ENCODE measurements at regions not wholly inside any gene's neighbourhood (a gene's known extent, or its start where the extent isn't known, plus 50 kb on each side); places are given as distances from the start of the nearest gene placed in this dataset.
"Not testable (repeated sequence)": the region's sequence is repeated elsewhere in the genome, so short reads cannot be mapped to it uniquely, and the experiment has no call there.

DNA sequence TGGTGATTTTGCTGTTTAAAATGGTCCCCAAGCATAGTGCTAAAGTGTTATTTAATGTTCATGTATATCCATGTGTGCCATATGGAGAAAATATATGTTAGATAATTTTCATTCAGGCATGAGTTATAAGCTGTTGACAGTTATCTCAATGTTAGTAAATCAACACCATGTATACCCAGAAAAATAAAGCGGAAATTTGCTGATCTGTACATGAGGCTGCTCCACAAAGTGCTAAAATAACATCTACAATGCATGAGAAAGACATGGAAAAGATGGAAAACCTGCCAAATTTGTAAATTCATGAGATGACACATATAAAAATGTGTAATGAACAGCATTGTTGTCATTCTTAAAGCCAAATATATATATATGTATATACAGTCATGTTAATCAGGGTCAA lies 1199.2 kb downstream of the FSCB start:
- DNase-seq (ENCODE audit: low spot score), result no peak

DNA sequence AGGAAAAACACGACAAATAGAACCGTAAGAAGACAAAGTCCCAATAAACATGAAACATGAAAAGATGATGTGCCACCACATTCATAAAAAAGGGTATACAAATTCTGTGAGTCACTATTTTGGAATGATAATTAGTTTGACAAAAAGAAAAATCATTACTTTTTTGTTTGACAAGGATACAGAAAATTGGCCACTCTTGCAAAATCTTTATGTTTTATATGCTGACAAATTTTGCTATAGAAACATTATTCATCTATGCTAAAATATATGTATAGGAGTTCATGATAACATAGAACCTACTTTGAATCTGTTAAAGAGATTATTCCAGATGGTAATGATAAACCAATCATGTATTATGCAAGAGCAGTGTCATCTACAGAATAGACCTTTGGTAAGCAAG lies 1201.0 kb downstream of the FSCB start:
- DNase-seq (ENCODE audit: low spot score), result no peak

- DNase-seq (ENCODE audit: low spot score), result no peak
These were observed 1209.3 kb downstream of the FSCB start for GRCh38 chr14:43297794-43298193.

DNA sequence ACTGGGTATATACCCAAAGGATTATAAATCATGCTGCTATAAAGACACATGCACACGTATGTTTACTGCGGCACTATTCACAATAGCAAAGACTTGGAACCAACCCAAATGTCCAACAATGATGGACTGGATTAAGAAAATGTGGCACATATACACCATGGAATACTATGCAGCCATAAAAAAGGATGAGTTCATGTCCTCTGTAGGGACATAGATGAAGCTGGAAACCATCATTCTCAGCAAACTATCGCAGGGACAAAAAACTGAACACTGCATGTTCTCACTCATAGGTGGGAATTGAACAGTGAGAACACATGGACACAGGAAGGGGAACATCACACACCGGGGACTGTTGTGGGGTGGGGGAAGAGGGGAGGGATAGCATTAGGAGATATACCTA lies 1211.0 kb downstream of the FSCB start:
- not testable (repeated sequence) for DNase-seq (ENCODE audit: low spot score)

GRCh38 chr14:43285575-43285974 lies 1221.5 kb downstream of the FSCB start:
- DNase-seq (ENCODE audit: low spot score), result no peak

- no peak for DNase-seq (ENCODE audit: low spot score)
These were observed 1247.0 kb downstream of the FSCB start for GRCh38 chr14:43260056-43260455.

DNA sequence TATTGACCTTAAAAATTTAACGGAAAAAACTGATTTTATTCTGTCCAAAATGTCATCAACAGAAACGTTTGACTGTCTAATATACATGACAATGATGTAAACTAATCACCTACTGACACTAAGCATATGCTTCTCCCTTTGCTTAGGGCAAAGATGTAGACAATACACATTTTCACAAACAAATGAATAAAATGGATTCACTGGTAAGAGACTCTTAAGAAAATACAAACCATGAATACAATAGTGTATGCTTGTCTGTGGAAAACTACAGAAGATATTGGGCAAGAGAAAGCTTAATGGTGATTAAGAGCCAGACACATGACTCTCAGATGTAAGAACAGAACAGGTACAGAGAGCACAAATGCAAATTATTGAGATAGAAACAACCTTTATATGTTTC lies 1248.7 kb downstream of the FSCB start:
- no peak for DNase-seq (ENCODE audit: low spot score)

DNA sequence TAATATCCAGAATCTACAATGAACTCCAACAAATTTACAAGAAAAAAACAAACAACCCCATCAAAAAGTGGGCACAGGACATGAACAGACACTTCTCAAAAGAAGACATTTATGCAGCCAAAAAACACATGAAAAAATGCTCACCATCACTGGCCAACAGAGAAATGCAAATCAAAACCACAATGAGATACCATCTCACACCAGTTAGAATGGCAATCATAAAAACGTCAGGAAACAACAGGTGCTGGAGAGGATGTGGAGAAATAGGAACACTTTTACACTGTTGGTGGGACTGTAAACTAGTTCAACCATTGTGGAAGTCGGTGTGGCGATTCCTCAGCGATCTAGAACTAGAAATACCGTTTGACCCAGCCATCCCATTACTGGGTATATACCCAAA lies 1250.1 kb downstream of the FSCB start:
- DNase-seq (ENCODE audit: low spot score), result not testable (repeated sequence)

GRCh38 chr14:43252866-43253265 lies 1254.2 kb downstream of the FSCB start:
- DNase-seq (ENCODE audit: low spot score), result no peak

DNA sequence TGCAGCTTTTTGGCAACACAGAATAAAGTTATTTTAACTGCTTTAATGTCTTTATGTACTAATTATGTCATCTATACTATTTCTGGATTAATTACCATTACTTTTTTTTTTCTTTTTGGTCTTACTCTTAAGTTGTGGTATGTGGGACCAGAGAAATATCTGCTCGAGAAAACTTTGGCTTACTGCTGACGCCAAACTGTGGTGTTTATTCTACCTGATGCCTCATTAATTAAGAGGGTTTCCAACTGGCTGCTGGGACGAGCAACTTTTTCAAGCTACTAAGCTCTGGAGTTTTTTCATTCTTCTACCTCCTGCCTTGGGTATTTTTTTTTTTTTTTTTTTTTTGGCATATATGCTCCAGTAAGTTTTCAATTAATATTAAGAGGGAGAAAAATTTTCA lies 1257.5 kb downstream of the FSCB start:
- DNase-seq (ENCODE audit: low spot score), result no peak

DNA sequence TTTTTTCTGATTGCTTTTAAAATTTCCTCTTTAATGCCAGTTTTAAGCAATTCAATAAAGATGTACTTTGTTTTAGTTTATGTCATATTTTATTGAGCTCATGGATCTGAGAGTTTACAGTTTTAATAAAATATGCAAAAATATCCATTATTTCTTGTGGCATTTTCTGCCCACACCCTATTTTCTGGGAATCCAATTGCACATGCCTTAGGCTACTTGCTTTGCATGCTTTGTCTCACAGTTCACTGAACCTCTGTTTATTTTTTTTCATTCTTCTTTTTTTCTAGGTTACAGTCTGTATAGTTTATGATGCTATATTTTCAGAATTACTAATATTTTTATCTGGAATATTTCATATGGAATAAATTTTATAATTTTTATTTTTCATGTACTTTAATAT lies 1258.0 kb downstream of the FSCB start:
- no peak for DNase-seq (ENCODE audit: low spot score)

DNA sequence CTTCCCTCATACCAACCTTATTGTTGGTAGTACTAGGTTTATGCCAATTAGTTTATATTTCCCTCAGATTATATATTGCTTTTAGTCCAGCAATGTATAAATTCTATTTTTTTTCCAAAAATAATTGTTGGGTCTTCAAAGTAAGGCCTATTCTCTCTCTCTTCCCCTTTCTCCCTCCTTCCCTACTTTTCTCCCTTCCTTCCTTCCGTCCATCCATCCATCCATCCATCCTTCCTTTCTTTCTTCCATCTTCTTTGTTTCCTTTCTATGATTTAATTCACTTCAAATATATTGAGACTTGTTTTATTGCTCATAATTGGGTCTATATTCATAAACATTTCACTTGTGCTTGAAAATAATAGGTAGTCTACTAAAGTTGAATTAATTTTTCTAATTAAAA lies 1259.2 kb downstream of the FSCB start:
- no peak for DNase-seq (ENCODE audit: low spot score)

DNA sequence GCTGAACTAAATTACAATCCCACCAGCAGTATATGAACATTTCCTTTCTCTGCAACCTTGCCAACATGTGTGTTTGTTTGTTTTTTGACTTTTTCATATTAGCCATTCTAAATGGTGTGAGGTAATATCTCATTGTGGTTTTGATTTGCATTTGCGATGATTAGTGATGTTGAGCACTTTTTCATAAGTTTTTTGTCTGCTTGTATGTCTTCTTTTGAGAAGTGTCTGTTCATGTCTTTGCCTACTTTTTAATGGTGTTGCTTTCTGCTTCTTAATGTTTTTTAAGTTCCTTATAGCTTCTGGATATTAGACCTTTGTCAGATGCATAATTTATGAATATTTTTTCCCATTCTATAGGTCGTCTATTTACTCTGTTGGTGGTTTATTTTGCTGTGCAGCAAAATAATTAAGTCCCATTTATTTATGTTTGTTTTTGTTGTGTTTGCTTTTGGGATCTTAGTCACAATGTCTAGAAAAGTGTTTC lies 1262.9 kb downstream of the FSCB start:
- no peak for DNase-seq (ENCODE audit: low spot score)

GRCh38 chr14:43243168-43243567 lies 1263.9 kb downstream of the FSCB start:
- no peak for DNase-seq (ENCODE audit: low spot score)

- no peak for DNase-seq (ENCODE audit: low spot score)
These were observed 1274.8 kb downstream of the FSCB start for GRCh38 chr14:43232261-43232660.

- no peak for DNase-seq (ENCODE audit: low spot score)
These were observed 1291.6 kb downstream of the FSCB start for GRCh38 chr14:43215524-43215923.

DNA sequence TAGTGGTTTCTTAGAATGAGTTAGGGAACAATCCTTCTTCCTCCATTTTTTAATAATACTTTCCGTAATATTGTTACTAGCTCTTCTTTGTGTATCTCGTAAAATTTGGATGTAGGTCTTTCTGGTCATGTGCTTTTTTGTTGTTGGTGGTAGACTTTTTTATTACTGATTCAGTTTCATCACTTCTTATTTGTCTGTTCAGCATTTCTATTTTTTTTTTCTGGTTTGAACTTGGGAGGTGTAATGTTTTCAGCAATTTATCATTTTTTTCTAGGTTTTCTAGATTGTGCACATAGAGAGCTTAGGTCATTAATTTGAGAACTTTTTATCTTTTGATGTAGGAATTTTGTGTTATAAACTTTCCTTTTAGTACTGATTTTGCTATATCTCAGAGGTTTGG lies 1299.9 kb downstream of the FSCB start:
- no peak for DNase-seq (ENCODE audit: low spot score)

DNA sequence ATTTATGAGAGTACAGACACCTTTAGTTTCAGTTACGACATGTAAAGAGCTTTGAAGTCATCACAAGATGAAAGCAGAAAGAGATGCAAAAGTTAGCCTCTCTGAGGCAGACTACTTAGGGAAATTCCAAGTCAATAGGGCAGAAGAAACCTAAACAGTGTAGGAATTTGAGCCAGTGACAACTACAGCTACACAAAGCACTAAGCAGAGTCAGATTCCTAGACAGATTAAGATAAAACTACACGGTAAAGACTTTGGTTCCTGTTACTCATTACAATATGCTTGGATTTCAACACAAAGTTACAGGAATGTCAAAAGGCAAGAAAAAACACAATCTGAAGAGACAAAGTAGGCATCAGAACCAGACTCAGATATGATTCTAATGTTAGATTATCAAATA lies 1302.3 kb downstream of the FSCB start:
- DNase-seq (ENCODE audit: low spot score), result no peak

- DNase-seq (ENCODE audit: low spot score), result no peak
These were observed 1306.6 kb downstream of the FSCB start for GRCh38 chr14:43200519-43200918.

GRCh38 chr14:43198465-43198864 lies 1308.6 kb downstream of the FSCB start:
- DNase-seq (ENCODE audit: low spot score), result no peak

- no peak for DNase-seq (ENCODE audit: low spot score)
These were observed 1322.5 kb downstream of the FSCB start for GRCh38 chr14:43184540-43184939.

DNA sequence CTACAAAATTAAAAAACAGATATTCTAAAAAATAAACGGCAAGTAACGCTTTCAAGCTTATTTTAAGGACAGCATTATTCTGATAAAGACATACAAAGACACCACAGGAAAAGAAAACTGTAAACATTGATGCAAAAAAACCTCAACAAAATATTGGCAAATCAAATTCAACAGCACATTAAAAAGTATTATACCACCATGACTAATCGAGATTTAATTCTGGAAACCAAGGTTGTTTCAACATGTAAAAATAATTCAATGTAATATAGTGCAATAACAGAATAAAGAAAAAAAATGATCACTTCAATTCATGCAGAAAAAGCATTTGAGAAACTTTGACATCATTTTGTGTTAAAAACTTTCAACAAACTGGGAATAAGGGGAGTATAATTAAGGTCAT lies 1323.2 kb downstream of the FSCB start:
- no peak for DNase-seq (ENCODE audit: low spot score)

DNA sequence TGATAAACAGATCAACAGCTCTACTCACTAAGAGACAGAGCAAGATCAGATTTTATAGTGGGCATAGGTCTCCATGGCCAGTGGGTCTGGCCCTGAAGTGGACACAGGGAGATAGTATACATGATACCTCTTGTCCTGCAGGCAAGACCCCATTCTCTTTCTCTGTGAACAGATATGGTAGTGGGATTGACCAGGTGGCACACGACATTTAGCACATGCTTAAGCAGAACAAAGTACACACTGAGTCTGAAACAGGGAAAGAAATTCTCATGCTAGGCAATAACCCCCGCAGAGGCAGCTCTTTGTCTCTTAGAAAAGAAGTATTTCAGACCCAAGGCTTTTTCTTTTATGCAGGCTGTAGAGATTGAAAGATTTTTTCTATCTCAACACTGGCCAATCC lies 1331.2 kb downstream of the FSCB start:
- no peak for DNase-seq (ENCODE audit: low spot score)

- no peak for DNase-seq (ENCODE audit: low spot score)
These were observed 1334.1 kb downstream of the FSCB start for GRCh38 chr14:43172899-43173548.

- no peak for DNase-seq (ENCODE audit: low spot score)
These were observed 1337.4 kb downstream of the FSCB start for GRCh38 chr14:43169722-43170121.
